Lower leg skin (tissue), 3 donors: ENCODE measurements at regions not wholly inside any gene's neighbourhood (a gene's known extent, or its start where the extent isn't known, plus 50 kb on each side); places are given as distances from the start of the nearest gene placed in this dataset.

Experiments
- CTCF ChIP-seq, 3 donors: fragments of 450-650 bp; IDR thresholded peaks; one replicate each; pipeline ENCODE4 v1.5.1; 2016; ENCODE audit warnings: antibody characterized with exemption in 3 of 3, mild to moderate bottlenecking in 3 of 3, moderate library complexity in 2 of 3
- POLR2A ChIP-seq, 2 donors: fragments of 450-650 bp; IDR thresholded peaks; one replicate each; pipeline ENCODE4 v1.6.1; 2016 to 2017; ENCODE audit warnings: antibody characterized with exemption in 2 of 2, mild to moderate bottlenecking in 1 of 2, moderate library complexity in 1 of 2

GRCh38 chr3:95719481-95719880 is 1094.9 kb upstream of the EPHA6 start:
- TF ChIP-seq CTCF (IDR thresholded peaks at IDR 0.05): no peak
- no peak for TF ChIP-seq POLR2A (IDR thresholded peaks at IDR 0.05)
